Amygdala (tissue), 56 donors: ENCODE measurements at regions not wholly inside any gene's neighbourhood (a gene's known extent, or its start where the extent isn't known, plus 50 kb on each side); places are given as distances from the start of the nearest gene placed in this dataset.
"Not testable (repeated sequence)": the region's sequence is repeated elsewhere in the genome, so short reads cannot be mapped to it uniquely, and the experiment has no call there.

ENCODE experiments used
- DNase-seq, 56 donors: peaks; one replicate each; lab custom pipeline; 2025; lab: John Stamatoyannopoulos, UW

DNA sequence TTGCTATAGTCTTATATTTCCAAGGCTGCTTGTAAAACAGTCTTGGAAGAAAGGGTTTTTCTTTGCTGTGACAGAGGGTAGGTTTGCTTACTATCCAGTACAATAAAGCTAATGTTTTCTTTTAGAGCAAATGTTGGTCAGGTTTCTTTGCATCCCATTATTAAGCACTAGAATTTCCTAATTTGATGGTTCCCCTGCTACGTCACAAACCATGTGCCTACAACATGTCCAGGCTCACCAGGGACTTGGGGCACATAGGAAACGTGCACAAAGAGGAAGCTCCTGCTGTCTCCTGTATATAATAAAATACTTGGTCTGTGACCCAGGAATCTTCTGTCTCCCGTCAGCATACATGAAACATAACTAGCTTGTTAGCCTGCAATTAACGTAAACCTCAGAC is 486.3 kb upstream of the LRFN5 start:
- DNase-seq, result no peak

DNA sequence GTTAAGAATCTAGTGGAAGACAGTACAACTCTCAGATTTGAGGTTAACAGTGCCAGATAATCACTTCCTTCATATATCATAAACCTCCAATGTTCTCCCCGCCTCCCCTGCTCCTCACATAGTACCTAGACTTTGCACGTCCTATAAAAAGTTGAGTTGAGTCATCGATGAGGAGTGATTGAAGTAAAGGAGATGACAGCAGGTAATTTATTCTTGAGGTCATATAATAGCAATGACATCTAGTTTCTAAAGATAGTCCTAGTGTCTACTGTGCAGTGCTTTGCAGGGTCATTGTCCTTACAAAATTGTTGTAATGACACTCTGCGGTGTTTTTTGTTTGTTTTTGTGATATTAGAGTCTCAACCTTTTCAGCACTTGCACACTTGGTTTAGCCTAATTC is 510.5 kb upstream of the LRFN5 start:
- DNase-seq, result no peak

DNA sequence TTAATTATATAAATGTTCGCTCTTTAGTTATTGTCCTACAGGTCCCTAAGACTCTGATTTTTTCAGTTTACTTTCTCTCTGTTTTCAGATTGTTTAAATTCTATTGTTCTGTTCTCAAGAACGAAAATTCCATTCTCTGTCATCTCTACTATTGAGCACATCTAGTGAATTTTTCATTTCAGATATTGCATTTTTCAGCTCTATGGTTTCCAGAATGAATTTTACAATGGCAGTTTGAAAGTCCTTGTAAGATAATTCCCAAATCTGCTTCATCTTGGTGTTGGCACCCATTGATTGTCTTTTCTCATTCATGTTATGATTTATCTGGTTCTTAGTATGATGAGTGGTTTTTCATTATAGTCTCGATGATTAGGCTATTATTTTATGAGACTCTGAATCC is 519.6 kb upstream of the LRFN5 start:
- DNase-seq, result no peak

DNA sequence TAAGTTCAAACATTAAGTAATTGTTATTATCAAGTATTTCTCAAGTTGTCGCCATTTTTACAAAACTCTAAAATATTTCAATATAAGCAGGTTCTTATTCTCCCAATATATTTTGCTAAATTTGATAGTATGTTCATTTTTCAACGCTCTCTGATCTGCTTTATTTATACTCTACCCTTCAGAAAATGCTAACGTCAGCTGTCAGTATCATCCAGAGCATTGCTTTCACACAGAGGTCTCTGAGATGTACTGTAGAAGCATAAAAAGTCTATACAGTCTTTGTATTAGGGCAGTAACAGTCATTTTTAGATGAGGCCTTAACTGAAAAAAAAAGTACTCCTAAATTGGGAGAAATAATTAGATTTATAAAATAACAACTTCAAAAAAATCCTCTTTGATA is 533.1 kb upstream of the LRFN5 start:
- no peak for DNase-seq

DNA sequence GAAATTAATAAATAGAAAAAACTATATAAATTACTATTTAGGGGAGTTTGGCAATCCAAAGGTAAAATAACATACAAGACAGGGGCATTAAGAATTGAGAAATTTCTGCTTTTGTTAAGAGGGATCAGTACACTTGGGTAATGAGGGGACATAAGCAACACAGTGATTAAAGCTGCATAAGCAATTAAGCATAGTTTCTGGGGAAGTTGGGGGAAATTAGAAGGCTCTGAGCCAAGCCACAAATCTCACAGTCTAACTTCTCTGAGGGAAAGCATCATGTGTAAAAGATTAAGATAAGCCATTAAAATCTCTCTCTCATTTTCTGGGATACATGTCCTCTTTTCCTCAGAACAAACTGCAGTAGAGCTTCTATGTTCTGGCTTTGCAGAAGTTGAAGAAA is 533.9 kb upstream of the LRFN5 start:
- no peak for DNase-seq

DNA sequence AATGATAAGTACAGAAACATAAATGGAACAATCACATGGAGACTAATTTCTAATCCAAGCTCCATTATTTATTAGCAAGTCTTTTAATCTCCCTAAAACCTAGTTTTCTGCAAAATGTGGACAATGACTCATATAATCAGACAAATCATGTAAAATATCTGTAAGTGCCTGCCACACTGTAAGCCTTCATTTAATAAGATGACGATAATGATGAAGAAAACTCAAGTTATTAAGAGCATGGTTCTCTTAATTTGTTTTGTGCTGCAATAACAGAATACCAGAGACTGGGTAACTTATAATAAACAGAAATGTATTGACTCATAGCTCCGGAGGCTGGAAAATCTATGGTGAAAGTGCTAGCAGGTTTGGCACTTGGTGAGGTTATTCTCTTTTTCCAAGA is 535.3 kb upstream of the LRFN5 start:
- no peak for DNase-seq

DNA sequence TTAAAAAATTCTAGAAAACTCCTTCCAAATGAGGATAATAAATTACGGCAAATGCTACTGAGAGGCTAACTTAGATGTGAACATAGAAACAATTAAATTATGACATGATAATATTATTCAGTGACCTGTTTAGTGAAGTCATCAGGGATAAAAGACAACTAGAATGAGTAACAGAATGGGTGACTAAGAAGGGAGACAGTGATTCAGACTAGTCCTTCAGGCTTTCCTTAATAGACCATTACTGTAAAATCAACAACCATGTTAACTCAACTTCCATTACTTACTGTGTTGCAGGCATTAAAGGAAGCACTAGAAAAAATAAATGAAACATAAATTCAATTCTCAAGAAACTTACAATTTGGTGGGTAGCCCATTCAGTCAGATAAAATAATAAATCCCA is 543.9 kb upstream of the LRFN5 start:
- no peak for DNase-seq

DNA sequence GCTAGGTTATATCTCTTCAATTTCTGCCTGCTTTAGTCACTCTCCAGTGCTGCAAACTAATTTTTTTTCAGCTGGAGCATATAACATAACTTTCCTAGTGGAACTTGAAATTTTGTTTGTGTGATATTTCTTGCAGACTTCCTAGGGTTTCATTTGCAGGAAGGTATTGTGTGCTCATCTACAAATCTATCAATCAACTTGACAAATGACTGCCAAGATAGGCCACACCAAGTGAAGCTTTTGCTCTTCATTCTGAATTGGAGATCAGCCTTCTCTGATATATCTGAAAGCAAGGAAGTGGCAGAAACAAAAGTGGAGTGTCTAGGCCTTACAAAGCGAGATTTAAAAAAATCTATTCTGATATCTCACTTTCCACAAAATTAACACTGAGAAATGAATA is 551.1 kb upstream of the LRFN5 start:
- DNase-seq, result no peak

DNA sequence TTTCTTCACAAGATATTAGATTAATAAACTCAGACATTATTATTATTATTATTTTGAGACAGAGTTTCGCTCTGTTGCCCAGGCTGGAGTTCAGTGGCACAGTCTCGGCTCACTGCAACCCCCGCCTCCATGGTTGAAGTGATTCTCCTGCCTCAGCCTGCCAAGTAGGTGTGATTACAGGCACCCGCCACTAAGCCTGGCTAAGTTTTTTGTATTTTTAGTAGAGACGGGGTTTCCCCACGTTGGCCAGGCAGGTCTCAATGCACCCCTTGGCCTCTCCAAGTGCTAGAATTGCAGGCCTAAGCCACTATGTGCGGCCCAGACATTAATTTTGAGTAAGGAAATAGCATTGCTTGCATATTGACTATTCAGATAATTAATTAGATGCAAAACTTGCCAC is 554.9 kb upstream of the LRFN5 start:
- DNase-seq, result no peak

DNA sequence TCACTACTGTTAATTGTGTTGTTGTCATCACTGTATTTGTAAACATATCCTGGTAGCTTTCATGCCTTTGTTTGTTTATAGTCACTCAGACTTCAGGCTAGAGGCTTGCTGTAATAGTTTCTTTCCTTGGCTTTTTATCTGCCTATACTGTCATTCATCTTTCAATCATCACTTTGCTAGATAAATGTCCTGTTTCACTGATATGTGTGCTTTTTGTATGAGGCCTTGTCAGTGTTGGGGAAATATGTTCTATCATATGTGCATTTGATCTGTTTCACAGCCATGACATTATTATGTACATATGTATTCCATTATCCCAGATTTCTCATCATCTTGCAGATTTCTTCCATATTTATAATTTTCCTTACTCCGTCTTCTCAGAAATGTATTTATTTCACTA is 558.9 kb upstream of the LRFN5 start:
- no peak for DNase-seq

DNA sequence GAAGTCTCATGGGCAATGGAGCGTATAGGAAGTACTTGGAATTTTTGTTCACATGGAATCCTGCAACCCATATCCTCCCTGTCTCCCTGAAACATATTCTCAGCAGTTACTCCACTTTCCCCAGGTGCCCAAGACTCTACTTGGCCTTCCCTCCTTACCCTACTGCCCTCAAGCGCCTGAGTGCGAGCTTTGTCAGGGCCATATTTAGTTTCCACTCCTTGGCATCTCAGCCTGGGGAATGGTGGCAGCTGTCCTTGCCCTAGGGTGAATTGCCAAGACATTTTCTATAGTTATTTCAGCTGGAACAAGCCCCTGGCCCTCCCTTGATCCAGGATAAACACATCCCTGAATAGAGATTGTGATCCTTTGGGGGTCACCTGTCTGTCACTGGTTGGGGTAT is 569.3 kb upstream of the LRFN5 start:
- DNase-seq, result no peak

DNA sequence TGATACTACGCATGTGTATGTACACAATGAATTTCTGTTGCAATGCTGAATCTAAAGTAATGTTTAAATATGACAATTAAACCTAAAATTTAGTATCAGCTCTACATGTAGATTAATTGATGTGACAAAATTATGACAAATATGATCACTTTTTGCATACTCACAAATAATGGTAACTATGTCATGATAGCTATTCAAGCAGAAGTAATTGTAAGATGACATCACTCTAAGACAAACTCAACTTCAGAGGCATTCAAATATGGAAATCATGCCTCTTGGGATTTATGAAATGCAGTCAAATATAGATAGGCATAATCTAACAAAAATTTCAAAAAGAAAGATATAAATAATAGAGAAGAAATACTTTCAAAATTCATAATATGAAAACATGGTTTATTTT is 571.7 kb upstream of the LRFN5 start:
- DNase-seq, result no peak

DNA sequence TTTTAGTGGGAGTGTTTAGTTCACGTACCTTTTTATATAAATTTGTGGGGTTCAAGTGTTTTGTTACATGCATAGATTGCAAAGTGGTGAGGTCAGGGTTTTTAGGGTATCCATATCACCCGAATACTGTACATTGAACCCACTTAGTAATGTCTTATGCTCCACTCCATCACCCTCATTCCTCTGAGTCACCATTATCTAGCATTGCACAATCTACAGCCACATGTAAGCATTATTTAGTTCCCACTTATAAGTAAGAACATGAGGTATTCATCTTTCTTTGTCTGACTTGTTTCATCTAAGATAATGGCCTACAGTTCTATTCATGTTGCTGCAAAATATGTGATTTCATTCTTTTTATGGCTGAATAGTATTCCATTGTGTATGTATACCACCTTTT is 583.7 kb upstream of the LRFN5 start:
- no peak for DNase-seq

DNA sequence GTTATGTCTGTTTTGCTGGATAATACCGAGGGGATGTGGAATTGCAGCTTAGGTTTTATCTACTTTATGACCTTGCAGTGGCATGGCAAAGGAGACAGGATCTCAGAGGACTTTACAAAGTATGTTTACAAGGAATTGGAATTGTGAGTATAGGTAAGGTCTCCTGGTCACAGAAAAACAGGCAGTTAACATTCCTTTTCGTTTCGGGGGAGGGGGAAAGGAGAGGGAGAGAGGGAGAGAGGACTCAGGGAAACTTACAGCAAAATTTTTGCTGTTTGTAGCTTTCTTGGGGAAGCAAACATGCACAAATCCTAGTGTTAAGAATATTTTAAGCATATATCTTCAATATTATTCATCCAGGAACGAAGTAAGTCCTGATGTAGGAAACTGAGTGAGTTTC is 590.5 kb upstream of the LRFN5 start:
- no peak for DNase-seq

DNA sequence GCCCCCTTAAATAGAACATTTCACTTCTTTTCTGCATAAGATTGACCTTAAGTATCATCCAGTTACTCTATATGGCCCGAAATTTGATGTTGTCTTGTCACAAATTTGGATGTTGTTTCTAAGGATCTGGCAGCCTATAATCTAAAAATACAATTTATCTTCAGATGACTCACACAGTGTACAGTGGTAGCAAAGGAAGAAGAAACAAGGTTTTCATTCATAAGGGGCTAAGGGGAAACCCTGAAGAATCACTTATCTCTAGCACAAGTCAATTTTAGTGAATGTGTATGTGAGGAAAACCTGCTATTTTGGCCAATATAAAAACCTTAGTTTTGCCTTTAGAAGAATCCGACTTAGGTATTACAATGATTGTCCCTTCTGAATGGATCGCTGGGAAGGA is 606.3 kb upstream of the LRFN5 start:
- no peak for DNase-seq

DNA sequence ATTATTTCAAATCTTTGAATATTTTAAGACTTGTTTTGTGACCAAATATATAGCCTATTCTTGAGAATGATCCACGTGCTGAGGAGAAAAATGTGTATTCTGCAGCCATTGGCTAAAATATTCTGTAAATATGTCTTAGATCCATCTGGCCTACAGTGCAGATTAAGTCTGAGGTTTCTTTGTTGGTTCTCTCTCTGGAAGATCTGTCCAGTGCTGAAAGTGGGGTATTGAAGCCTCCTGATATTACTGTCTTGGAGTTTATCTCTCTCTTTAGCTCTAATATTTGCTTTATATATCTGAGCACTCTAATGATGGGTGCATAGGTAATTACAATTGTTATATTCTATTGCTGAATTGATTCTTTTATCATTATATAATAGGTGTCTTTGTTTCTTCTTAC is 617.4 kb upstream of the LRFN5 start:
- no peak for DNase-seq

DNA sequence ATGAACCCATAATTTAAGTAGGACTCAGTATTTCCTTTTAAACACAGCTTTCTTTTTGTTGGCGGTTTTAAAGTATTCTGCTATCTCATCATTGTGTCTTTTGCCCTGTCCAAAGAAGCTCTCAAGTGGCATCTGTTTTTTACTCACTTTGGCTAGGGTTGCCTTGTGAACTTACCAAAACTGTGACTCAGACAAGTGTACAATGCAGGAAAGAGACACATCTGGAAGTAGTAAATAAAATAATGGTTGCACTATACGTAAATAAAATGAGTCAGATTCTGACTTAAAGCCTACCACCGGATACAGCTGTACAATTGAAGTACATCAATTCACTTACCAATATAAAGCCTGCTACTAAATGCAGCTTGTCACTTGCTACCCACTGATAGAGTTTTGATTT is 619.2 kb upstream of the LRFN5 start:
- no peak for DNase-seq

DNA sequence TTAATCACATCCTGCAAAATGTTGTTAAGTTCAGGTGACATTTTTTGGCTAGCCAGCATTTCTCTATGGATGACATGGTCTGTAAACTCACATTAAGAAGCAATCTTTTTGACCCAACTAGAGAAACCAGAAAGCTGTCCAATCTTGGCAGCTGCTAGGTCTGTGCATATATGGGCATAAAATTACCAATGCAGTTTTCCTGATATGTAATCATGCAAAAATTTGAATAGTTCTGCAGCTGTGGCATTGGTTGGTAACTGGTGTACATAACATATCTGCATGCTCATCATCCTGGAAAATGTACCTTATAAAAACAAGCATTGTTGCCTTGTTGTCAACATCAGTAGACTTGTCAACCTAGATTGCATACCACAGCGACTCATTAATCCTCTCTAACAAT is 620.0 kb upstream of the LRFN5 start:
- no peak for DNase-seq

DNA sequence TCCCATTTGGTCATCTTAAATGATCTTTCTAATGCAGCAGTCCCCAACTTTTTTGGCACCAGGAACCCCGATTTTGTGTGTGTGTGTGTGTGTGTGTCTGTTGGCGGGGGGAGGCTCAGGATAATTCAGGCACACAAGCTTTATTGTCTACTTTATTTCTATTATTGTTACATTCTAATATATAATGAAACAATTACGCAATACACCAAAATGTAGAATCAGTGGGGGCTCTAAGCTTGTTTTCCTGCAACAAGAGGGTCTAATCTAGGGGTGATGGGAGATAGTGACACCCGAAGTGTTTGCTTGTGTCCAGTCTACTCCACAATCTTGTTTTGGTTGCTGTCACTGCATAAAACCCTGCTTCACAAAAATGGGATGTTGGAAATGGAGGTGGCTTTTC is 621.1 kb upstream of the LRFN5 start:
- no peak for DNase-seq

DNA sequence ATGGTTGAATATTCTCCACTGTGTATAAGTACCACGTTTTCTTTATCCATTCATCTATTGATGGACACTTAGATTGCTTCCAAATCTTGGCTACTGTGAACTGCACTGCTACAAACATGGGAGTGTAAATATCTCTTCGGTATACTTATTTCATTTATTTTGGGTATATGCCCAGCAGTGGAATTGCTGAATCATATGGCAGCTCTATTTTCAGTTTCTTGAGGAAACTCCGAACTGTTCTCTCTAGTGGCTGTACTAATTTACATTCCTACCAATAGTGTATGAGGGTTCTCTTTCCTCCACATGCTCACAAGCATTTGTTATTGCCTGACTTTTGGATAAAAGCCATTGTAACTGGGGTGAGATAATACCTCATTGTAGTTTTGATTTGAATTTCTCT is 623.1 kb upstream of the LRFN5 start:
- no peak for DNase-seq

DNA sequence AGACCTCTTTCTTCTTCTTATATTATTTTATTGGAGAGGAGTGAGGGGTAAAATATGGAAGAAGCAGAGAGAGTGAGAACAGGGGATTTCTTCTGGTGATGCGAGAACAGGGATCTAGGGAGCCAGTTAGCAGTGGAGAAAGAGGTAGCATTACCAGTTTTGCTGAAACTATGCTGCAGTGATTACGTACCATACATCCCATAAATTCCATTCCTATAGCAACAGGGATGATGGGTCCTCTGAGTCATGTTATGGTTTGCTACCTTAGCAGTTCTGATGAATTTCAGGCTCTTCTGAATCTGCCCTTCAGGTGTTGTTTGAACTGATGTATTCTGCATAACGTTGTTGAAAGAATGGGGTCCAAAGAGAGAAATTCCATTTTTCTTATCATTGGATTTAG is 625.4 kb upstream of the LRFN5 start:
- no peak for DNase-seq

DNA sequence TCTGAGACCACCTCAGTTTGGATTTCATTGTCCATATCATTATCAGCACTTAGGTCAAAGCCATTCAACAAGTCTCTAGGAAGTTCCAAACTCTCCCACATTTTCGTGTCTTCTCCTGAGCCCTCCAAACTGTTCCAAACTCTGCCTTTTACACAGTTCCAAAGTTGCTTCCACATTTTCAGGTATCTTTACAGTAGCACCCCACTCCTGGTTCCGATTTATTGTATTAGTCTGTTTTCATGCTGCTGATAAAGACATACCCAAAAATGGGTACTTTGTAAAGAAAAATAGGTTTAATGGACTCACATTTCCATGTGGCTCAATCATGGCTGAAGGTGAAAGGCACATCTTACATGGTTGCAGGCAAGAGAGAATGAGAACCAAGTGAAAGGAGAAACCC is 646.4 kb upstream of the LRFN5 start:
- DNase-seq, result not testable (repeated sequence)

DNA sequence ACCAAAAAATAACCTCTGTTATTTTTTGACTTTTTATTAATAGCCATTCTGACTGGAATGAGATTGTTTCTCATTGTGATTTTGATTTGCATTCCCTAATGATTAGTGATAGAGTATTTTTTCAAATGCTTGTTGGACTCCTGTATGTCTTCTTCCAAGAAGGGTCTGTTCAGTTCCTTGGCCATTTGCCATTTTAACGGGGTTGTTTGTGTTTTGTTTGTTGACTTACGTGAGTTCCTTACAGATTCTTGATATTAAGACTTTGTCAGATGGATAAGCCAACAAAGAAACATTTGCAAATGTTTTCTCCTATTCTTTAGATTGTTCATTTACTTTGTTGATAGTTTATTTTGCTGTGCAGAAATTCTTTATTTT is 651.6 kb upstream of the LRFN5 start:
- DNase-seq, result no peak
